OCI-LY3 (cell line): ENCODE measurements at regions not wholly inside any gene's neighbourhood (a gene's known extent, or its start where the extent isn't known, plus 50 kb on each side); places are given as distances from the start of the nearest gene placed in this dataset.

Source experiments
- H2AFZ ChIP-seq: fragments of 200-600, 300-600 bp; shearing (Covaris generic); 2 replicates; pipeline ENCODE4 v1.6.0; 2014; ENCODE audit warnings: antibody characterized with exemption, low read depth, low read length
- H3K27ac ChIP-seq: fragments of 200-600, 300-600 bp; sonication (generic); 2 replicates; pipeline ENCODE4 v1.5.1; 2014; ENCODE audit warnings: mild to moderate bottlenecking, low read length, moderate library complexity, mixed read lengths
- H3K27me3 ChIP-seq: fragments of 200-600, 300-600 bp; sonication (generic); 2 replicates; pipeline ENCODE4 v1.6.1; 2014; ENCODE audit warnings: low read depth, low read length, mixed read lengths
- H3K36me3 ChIP-seq: fragments of 200-600, 300-600 bp; sonication (generic); replicated peaks from 2 replicates; pipeline ENCODE3; 2014; ENCODE audit warnings: low read depth, low read length, mixed read lengths
- H3K4me1 ChIP-seq: fragments of 300-600, 200-600 bp; sonication (generic); 2 replicates; pipeline ENCODE4 v1.6.1; 2014; ENCODE audit warnings: low read length, mixed read lengths
- H3K4me2 ChIP-seq: fragments of 200-600, 300-600 bp; sonication (generic); 2 replicates; pipeline ENCODE4 v1.6.1; 2014; ENCODE audit warnings: low read length, mixed read lengths
- H3K4me3 ChIP-seq: fragments of 300-600, 200-600 bp; sonication (generic); 2 replicates; pipeline ENCODE4 v1.5.1; 2014; ENCODE audit warnings: antibody characterized with exemption, mild to moderate bottlenecking, low read length, moderate library complexity
- H3K79me2 ChIP-seq: fragments of 300-600, 200-600 bp; shearing (Covaris generic); 2 replicates; pipeline ENCODE4 v1.6.1; 2014; ENCODE audit warnings: mild to moderate bottlenecking, low read length, mixed read lengths
- H3K9ac ChIP-seq: fragments of 300-600, 200-600 bp; shearing (Covaris generic); 2 replicates; pipeline ENCODE4 v1.6.0; 2014; ENCODE audit warnings: mild to moderate bottlenecking, low read length, moderate library complexity
- H3K9me3 ChIP-seq: fragments of 200-600, 300-600 bp; shearing (Covaris generic); 2 replicates; pipeline ENCODE4 v1.6.1; 2014; ENCODE audit warnings: low read length, mixed read lengths; ENCODE audit not compliant: insufficient read depth
- H4K20me1 ChIP-seq: fragments of 200-600, 300-600 bp; sonication (generic); 2 replicates; pipeline ENCODE4 v1.6.1; 2016; ENCODE audit warnings: low read length, mixed read lengths; ENCODE audit not compliant: insufficient read depth
- CTCF ChIP-seq: fragments of 200-600, 300-600 bp; sonication (generic); IDR thresholded peaks from 2 replicates; pipeline ENCODE4 v1.5.1; 2014; ENCODE audit warnings: antibody characterized with exemption, low read length, low read depth
- EZH2phosphoT487 ChIP-seq: fragments of 200-600 bp; shearing (Covaris generic); IDR thresholded peaks from 2 replicates; pipeline ENCODE4 v1.6.1; 2018; ENCODE audit warnings: antibody characterized with exemption, mixed run types, low read depth

GRCh38 chr20:12269579-12269978 lies 351.9 kb downstream of the BTBD3 start:
- H3K9me3 ChIP-seq = no peaks in the 10 kb centered on the region
- no peak overlapping the region for H3K4me2 ChIP-seq
- H3K27ac ChIP-seq = no peak overlapping the region
- no peaks in the 10 kb centered on the region for H4K20me1 ChIP-seq
- H3K4me3 ChIP-seq = no peak overlapping the region
- H3K79me2 ChIP-seq = no peaks in the 10 kb centered on the region
- no peak overlapping the region for H3K9ac ChIP-seq
- no peak overlapping the region for H2AFZ ChIP-seq
- no peaks in the 10 kb centered on the region for H3K36me3 ChIP-seq
- no peaks in the 10 kb centered on the region for H3K4me1 ChIP-seq
- TF ChIP-seq CTCF = no peak
- no peak for TF ChIP-seq EZH2phosphoT487
- no peaks in the 10 kb centered on the region for H3K27me3 ChIP-seq

- H3K9ac ChIP-seq = no peak overlapping the region
- no peaks in the 10 kb centered on the region for H3K4me1 ChIP-seq
- no peaks in the 10 kb centered on the region for H3K79me2 ChIP-seq
- H3K36me3 ChIP-seq = no peaks in the 10 kb centered on the region
- no peaks in the 10 kb centered on the region for H3K9me3 ChIP-seq
- H3K27ac ChIP-seq = no peak overlapping the region
- TF ChIP-seq CTCF = no peak
- no peak for TF ChIP-seq EZH2phosphoT487
- H2AFZ ChIP-seq = no peak overlapping the region
- H3K27me3 ChIP-seq = no peaks in the 10 kb centered on the region
- H4K20me1 ChIP-seq = no peaks in the 10 kb centered on the region
- no peak overlapping the region for H3K4me3 ChIP-seq
- no peak overlapping the region for H3K4me2 ChIP-seq
Observed at GRCh38 chr20:12270863-12271262, 353.2 kb downstream of the BTBD3 start.

- no peaks in the 10 kb centered on the region for H3K4me1 ChIP-seq
- H3K27ac ChIP-seq = no peak overlapping the region
- H4K20me1 ChIP-seq = no peaks in the 10 kb centered on the region
- no peaks in the 10 kb centered on the region for H3K9me3 ChIP-seq
- no peaks in the 10 kb centered on the region for H3K79me2 ChIP-seq
- H3K4me2 ChIP-seq = no peak overlapping the region
- H3K4me3 ChIP-seq = no peak overlapping the region
- no peak overlapping the region for H3K9ac ChIP-seq
- TF ChIP-seq CTCF (no peak), EZH2phosphoT487 (no peak)
- no peaks in the 10 kb centered on the region for H3K27me3 ChIP-seq
- H2AFZ ChIP-seq = no peak overlapping the region
- H3K36me3 ChIP-seq = no peaks in the 10 kb centered on the region
Observed at GRCh38 chr20:12276011-12276673, 358.4 kb downstream of the BTBD3 start.

- no peak overlapping the region for H3K27ac ChIP-seq
- H3K4me2 ChIP-seq = no peak overlapping the region
- H3K9me3 ChIP-seq = no peaks in the 10 kb centered on the region
- H3K36me3 ChIP-seq = no peaks in the 10 kb centered on the region
- H3K79me2 ChIP-seq = no peaks in the 10 kb centered on the region
- no peak overlapping the region for H2AFZ ChIP-seq
- no peaks in the 10 kb centered on the region for H3K4me1 ChIP-seq
- H4K20me1 ChIP-seq = no peaks in the 10 kb centered on the region
- H3K9ac ChIP-seq = no peak overlapping the region
- no peak overlapping the region for H3K4me3 ChIP-seq
- H3K27me3 ChIP-seq = no peaks in the 10 kb centered on the region
- TF ChIP-seq EZH2phosphoT487 (no peak), CTCF (no peak)
Observed at GRCh38 chr20:12287575-12287974, 369.9 kb downstream of the BTBD3 start.
